ENCODE measurements at regions not wholly inside any gene's neighbourhood (a gene's known extent, or its start where the extent isn't known, plus 50 kb on each side); places are given as distances from the start of the nearest gene placed in this dataset.

GRCh38 chr5:135776457-135776856 lies 58.0 kb upstream of the SLC25A48 start:
- no peaks in the 10 kb centered on the region for H3K36me3 ChIP-seq (ENCODE audit: insufficient read depth, low read length)
- H3K4me3 ChIP-seq = no peak overlapping the region
- no peaks in the 10 kb centered on the region for H3K9me3 ChIP-seq (ENCODE audit: low read depth, low read length)
- TF ChIP-seq EZH2 (IDR thresholded peaks at IDR 0.05) = no peak
- no peak for TF ChIP-seq FOXP2 (optimal IDR thresholded peaks at IDR 0.05; ENCODE audit: control extremely low read depth, extremely low read length, insufficient read depth)
- TF ChIP-seq POLR2AphosphoS5 (IDR thresholded peaks at IDR 0.05; ENCODE audit: borderline replicate concordance, low read depth, low read length) = no peak
- no peak for DNase-seq (ENCODE audit: low read depth, low spot score)
- H3K9ac ChIP-seq (ENCODE audit: insufficient read length) = no peak overlapping the region
- no peak overlapping the region for H3K27ac ChIP-seq

GRCh38 chr5:135761746-135762145 lies 72.7 kb upstream of the SLC25A48 start:
- H3K9ac ChIP-seq (ENCODE audit: insufficient read length) = no peak overlapping the region
- no peak for TF ChIP-seq POLR2AphosphoS5 (IDR thresholded peaks at IDR 0.05; ENCODE audit: borderline replicate concordance, low read depth, low read length)
- TF ChIP-seq EZH2 (IDR thresholded peaks at IDR 0.05) = no peak
- TF ChIP-seq FOXP2 (optimal IDR thresholded peaks at IDR 0.05; ENCODE audit: control extremely low read depth, extremely low read length, insufficient read depth) = no peak
- no peaks in the 10 kb centered on the region for H3K9me3 ChIP-seq (ENCODE audit: low read depth, low read length)
- DNase-seq (ENCODE audit: low read depth, low spot score) = no peak
- no peaks in the 10 kb centered on the region for H3K36me3 ChIP-seq (ENCODE audit: insufficient read depth, low read length)
- no peak overlapping the region for H3K4me3 ChIP-seq
- no peak overlapping the region for H3K27ac ChIP-seq

- no peak for TF ChIP-seq EZH2 (IDR thresholded peaks at IDR 0.05)
- TF ChIP-seq POLR2AphosphoS5 (IDR thresholded peaks at IDR 0.05; ENCODE audit: borderline replicate concordance, low read depth, low read length) = no peak
- TF ChIP-seq FOXP2 (optimal IDR thresholded peaks at IDR 0.05; ENCODE audit: control extremely low read depth, extremely low read length, insufficient read depth) = no peak
- Histone ChIP-seq H3K27ac (no peak overlapping the region), H3K36me3 (ENCODE audit: insufficient read depth, low read length) (no peaks in the 10 kb centered on the region), H3K4me3 (no peak overlapping the region), H3K9me3 (ENCODE audit: low read depth, low read length) (no peaks in the 10 kb centered on the region), H3K9ac (ENCODE audit: insufficient read length) (no peak overlapping the region)
- DNase-seq (ENCODE audit: low read depth, low spot score) = no peak
Measured at GRCh38 chr5:135759149-135759784, 75.2 kb upstream of the SLC25A48 start.

GRCh38 chr5:135753990-135754389 lies 80.5 kb upstream of the SLC25A48 start:
- TF ChIP-seq FOXP2 (optimal IDR thresholded peaks at IDR 0.05; ENCODE audit: control extremely low read depth, extremely low read length, insufficient read depth) (no peak), POLR2AphosphoS5 (IDR thresholded peaks at IDR 0.05; ENCODE audit: borderline replicate concordance, low read depth, low read length) (no peak), EZH2 (IDR thresholded peaks at IDR 0.05) (no peak)
- no peak overlapping the region for H3K4me3 ChIP-seq
- no peaks in the 10 kb centered on the region for H3K36me3 ChIP-seq (ENCODE audit: insufficient read depth, low read length)
- H3K27ac ChIP-seq = no peak overlapping the region
- no peak overlapping the region for H3K9ac ChIP-seq (ENCODE audit: insufficient read length)
- H3K9me3 ChIP-seq (ENCODE audit: low read depth, low read length) = no peaks in the 10 kb centered on the region
- DNase-seq (ENCODE audit: low read depth, low spot score) = no peak

- Histone ChIP-seq H3K9ac (ENCODE audit: insufficient read length) (no peak overlapping the region), H3K4me3 (no peak overlapping the region), H3K36me3 (ENCODE audit: insufficient read depth, low read length) (no peaks in the 10 kb centered on the region), H3K27ac (no peak overlapping the region), H3K9me3 (ENCODE audit: low read depth, low read length) (no peaks in the 10 kb centered on the region)
- TF ChIP-seq POLR2AphosphoS5 (IDR thresholded peaks at IDR 0.05; ENCODE audit: borderline replicate concordance, low read depth, low read length) (no peak), EZH2 (IDR thresholded peaks at IDR 0.05) (no peak), FOXP2 (optimal IDR thresholded peaks at IDR 0.05; ENCODE audit: control extremely low read depth, extremely low read length, insufficient read depth) (no peak)
- DNase-seq (ENCODE audit: low read depth, low spot score) = no peak
Measured at GRCh38 chr5:135750506-135750905, 84.0 kb upstream of the SLC25A48 start.

DNA sequence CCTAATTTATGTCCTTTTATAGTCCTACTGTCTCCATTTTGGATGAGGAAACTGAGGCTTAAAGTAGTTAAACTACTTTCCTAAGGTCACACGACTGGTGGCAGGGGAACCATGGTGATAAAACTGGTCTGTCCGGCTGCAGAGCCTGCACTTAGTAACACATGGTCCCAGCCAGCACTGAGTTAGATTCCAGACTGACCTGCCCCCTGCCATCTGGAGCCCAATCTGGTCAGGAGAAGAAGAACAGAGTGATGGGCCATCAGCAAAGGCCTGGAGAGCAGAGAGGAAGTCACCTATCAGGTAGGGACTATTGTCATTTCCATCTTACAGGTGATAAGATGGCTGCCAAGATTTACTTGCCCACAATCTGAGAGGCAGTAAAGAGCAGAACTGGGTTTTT lies 86.6 kb upstream of the SLC25A48 start:
- H3K4me3 ChIP-seq = no peak overlapping the region
- no peak for DNase-seq (ENCODE audit: low read depth, low spot score)
- TF ChIP-seq EZH2 (IDR thresholded peaks at IDR 0.05) = no peak
- no peak for TF ChIP-seq POLR2AphosphoS5 (IDR thresholded peaks at IDR 0.05; ENCODE audit: borderline replicate concordance, low read depth, low read length)
- no peak for TF ChIP-seq FOXP2 (optimal IDR thresholded peaks at IDR 0.05; ENCODE audit: control extremely low read depth, extremely low read length, insufficient read depth)
- no peak overlapping the region for H3K9ac ChIP-seq (ENCODE audit: insufficient read length)
- H3K36me3 ChIP-seq (ENCODE audit: insufficient read depth, low read length) = no peaks in the 10 kb centered on the region
- H3K9me3 ChIP-seq (ENCODE audit: low read depth, low read length) = no peaks in the 10 kb centered on the region
- no peak overlapping the region for H3K27ac ChIP-seq

GRCh38 chr5:135745897-135746500 lies 88.5 kb upstream of the SLC25A48 start:
- H3K9ac ChIP-seq (ENCODE audit: insufficient read length) = no peak overlapping the region

GRCh38 chr5:135743705-135744411 lies 90.6 kb upstream of the SLC25A48 start:
- no peak for DNase-seq (ENCODE audit: low read depth, low spot score)
- H3K9me3 ChIP-seq (ENCODE audit: low read depth, low read length) = no peaks in the 10 kb centered on the region
- no peak overlapping the region for H3K27ac ChIP-seq

More at GRCh38 chr5:135745897-135746500, 88.5 kb upstream of the SLC25A48 start:
- H3K36me3 ChIP-seq (ENCODE audit: insufficient read depth, low read length) = no peaks in the 10 kb centered on the region
- H3K27ac ChIP-seq = no peak overlapping the region
- H3K9me3 ChIP-seq (ENCODE audit: low read depth, low read length) = no peaks in the 10 kb centered on the region
- no peak for TF ChIP-seq POLR2AphosphoS5 (IDR thresholded peaks at IDR 0.05; ENCODE audit: borderline replicate concordance, low read depth, low read length)
- TF ChIP-seq EZH2 (IDR thresholded peaks at IDR 0.05) = no peak
- TF ChIP-seq FOXP2 (optimal IDR thresholded peaks at IDR 0.05; ENCODE audit: control extremely low read depth, extremely low read length, insufficient read depth) = no peak
- H3K4me3 ChIP-seq = no peak overlapping the region
- DNase-seq (ENCODE audit: low read depth, low spot score) = no peak

More at GRCh38 chr5:135743705-135744411, 90.6 kb upstream of the SLC25A48 start:
- H3K36me3 ChIP-seq (ENCODE audit: insufficient read depth, low read length) = no peaks in the 10 kb centered on the region
- no peak overlapping the region for H3K4me3 ChIP-seq
- no peak overlapping the region for H3K9ac ChIP-seq (ENCODE audit: insufficient read length)
- TF ChIP-seq EZH2 (IDR thresholded peaks at IDR 0.05) = no peak
- no peak for TF ChIP-seq FOXP2 (optimal IDR thresholded peaks at IDR 0.05; ENCODE audit: control extremely low read depth, extremely low read length, insufficient read depth)
- no peak for TF ChIP-seq POLR2AphosphoS5 (IDR thresholded peaks at IDR 0.05; ENCODE audit: borderline replicate concordance, low read depth, low read length)
